ENCODE measurements at regions not wholly inside any gene's neighbourhood (a gene's known extent, or its start where the extent isn't known, plus 50 kb on each side); places are given as distances from the start of the nearest gene placed in this dataset.
"Not testable (repeated sequence)": the region's sequence is repeated elsewhere in the genome, so short reads cannot be mapped to it uniquely, and the experiment has no call there.

DNA sequence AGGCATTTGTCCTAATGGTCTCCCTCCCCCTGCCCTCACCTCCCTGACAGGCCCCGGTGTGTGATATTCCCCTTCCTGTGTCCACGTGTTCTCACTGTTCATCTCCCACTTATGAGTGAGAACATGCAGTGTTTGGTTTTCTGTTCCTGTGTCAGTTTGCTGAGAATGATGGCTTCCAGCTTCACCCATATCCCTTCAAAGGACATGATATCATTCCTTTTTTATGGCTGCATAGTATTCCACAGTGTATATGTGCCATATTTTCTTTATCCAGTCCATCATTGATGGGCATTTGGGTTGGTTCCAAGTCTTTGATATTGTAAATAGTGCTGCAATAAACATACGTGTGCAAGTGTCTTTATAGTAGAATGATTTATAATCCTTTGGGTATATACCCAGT lies 187.0 kb downstream of the CSNK1G3 start:
- WGBS (ENCODE audit: insufficient coverage), result no CpG with 5 or more reads among the region's 3 CpGs
- DNase-seq; H3K36me3 ChIP-seq (ENCODE audit: control insufficient read depth in 4 of 4, insufficient read depth in 4 of 4, low read length in 3 of 4); H3K4me1 ChIP-seq (ENCODE audit: control extremely low read depth in 1 of 4, control insufficient read depth in 4 of 4, insufficient read depth in 4 of 4, low read length in 3 of 4); H3K27ac ChIP-seq (ENCODE audit: insufficient read depth in 1 of 2, low read depth in 1 of 2, low read length in 2 of 2, poor library complexity in 1 of 2, severe bottlenecking in 2 of 2); H3K9me3 ChIP-seq (ENCODE audit: control extremely low read depth in 1 of 5, control insufficient read depth in 4 of 5, insufficient read depth in 2 of 5, low read depth in 1 of 5, low read length in 4 of 5); H3K4me3 ChIP-seq (ENCODE audit: control insufficient read depth in 1 of 7, extremely low read depth in 1 of 7, insufficient read depth in 4 of 7, low read depth in 2 of 7, low read length in 6 of 7); POLR2A ChIA-PET; H3K27me3 ChIP-seq (replicated peaks in 2 of 5; ENCODE audit: control insufficient read depth in 4 of 5, insufficient read depth in 5 of 5, low read length in 4 of 5); CTCF ChIA-PET: not testable (repeated sequence)

DNA sequence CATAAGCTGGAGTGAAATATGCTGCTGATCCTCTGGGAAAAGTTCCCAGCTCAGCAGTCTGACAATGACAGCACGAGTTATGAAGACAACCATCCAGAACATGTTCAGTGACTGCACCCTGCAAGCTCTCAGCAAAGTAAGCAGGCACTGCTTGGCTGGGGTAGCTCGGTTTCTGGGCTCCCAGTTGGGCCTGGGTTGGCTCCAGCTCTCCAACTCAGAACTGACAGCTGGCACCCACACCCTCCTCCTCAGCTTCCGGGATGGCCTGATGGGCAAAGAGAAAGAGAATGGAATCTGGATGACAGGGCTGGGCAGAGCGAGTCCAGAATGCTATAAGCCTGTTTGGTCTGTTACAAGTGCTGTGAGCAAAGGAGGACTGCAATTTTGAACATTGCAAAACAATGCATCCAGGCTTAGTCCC lies 185.0 kb downstream of the CSNK1G3 start:
- H3K4me3 ChIP-seq (ENCODE audit: control insufficient read depth in 1 of 7, extremely low read depth in 1 of 7, insufficient read depth in 4 of 7, low read depth in 2 of 7, low read length in 6 of 7), result no peak overlapping the region
- CTCF ChIA-PET, result no interaction called here
- no peaks in the 10 kb centered on the region for H3K27me3 ChIP-seq (replicated peaks in 2 of 5; ENCODE audit: control insufficient read depth in 4 of 5, insufficient read depth in 5 of 5, low read length in 4 of 5)
- no peaks in the 10 kb centered on the region for H3K9me3 ChIP-seq (ENCODE audit: control extremely low read depth in 1 of 5, control insufficient read depth in 4 of 5, insufficient read depth in 2 of 5, low read depth in 1 of 5, low read length in 4 of 5)
- no peaks in the 10 kb centered on the region for H3K36me3 ChIP-seq (ENCODE audit: control insufficient read depth in 4 of 4, insufficient read depth in 4 of 4, low read length in 3 of 4)
- H3K4me1 ChIP-seq (ENCODE audit: control extremely low read depth in 1 of 4, control insufficient read depth in 4 of 4, insufficient read depth in 4 of 4, low read length in 3 of 4), result no peaks in the 10 kb centered on the region
- H3K27ac ChIP-seq (ENCODE audit: insufficient read depth in 1 of 2, low read depth in 1 of 2, low read length in 2 of 2, poor library complexity in 1 of 2, severe bottlenecking in 2 of 2), result no peak overlapping the region
- POLR2A ChIA-PET, result no interaction called here
- 95% methylated on average over 3 of the region's 4 CpGs for WGBS (ENCODE audit: insufficient coverage)
- no peak for DNase-seq

DNA sequence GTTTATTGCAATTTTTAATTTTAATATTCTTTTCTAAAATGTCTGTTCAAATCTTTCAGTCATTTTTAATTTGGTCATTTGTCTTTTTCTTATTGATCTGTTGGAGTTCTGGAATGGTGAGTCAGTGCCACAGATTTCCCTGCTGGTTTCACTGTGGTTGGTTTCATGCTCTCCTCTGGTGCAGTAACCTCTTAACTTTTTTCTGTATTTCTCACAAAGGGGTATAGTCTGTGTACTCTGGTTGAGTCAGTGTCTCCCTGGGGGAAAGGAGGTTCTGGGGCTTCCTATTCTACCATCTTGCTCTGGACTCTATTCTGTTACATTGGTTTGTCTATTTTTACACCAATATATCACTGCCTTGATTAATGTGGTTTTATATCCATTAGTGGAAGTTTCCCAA lies 178.8 kb downstream of the CSNK1G3 start:
- no peak for DNase-seq
- ChIA-PET POLR2A (no interaction called here), CTCF (no interaction called here)

DNA sequence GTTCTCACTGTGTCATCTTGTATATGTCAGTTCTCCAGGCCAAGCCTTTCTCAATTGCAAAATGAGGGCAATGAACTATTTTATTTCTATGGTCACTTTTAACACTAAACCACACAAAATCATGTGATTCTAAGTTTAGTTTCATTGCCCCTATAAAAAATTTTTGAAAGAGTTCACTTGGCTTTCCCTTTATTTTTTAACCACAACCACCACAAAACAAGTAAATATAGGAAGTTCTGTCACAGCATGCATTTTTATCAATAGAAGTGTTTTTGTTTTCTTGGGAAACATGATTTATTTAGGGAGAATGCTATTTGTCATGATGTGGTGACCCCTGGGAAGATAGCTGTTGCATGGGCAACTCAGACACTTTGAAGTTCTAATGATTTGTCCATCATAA lies 169.1 kb downstream of the CSNK1G3 start:
- Histone ChIP-seq H3K4me3 (ENCODE audit: control insufficient read depth in 1 of 7, extremely low read depth in 1 of 7, insufficient read depth in 4 of 7, low read depth in 2 of 7, low read length in 6 of 7) (no peak overlapping the region), H3K4me1 (ENCODE audit: control extremely low read depth in 1 of 4, control insufficient read depth in 4 of 4, insufficient read depth in 4 of 4, low read length in 3 of 4) (no peaks in the 10 kb centered on the region), H3K36me3 (ENCODE audit: control insufficient read depth in 4 of 4, insufficient read depth in 4 of 4, low read length in 3 of 4) (no peaks in the 10 kb centered on the region), H3K27ac (ENCODE audit: insufficient read depth in 1 of 2, low read depth in 1 of 2, low read length in 2 of 2, poor library complexity in 1 of 2, severe bottlenecking in 2 of 2) (no peak overlapping the region), H3K9me3 (ENCODE audit: control extremely low read depth in 1 of 5, control insufficient read depth in 4 of 5, insufficient read depth in 2 of 5, low read depth in 1 of 5, low read length in 4 of 5) (peaks cover 0 to 15% (median 5%) of the 10 kb centered on the region in 5 experiments), H3K27me3 (replicated peaks in 2 of 5; ENCODE audit: control insufficient read depth in 4 of 5, insufficient read depth in 5 of 5, low read length in 4 of 5) (no peaks in the 10 kb centered on the region)
- ChIA-PET CTCF (no interaction called here), POLR2A (no interaction called here)
- DNase-seq, result no peak

More for the DNA sequence above, 178.8 kb downstream of the CSNK1G3 start:
- Histone ChIP-seq H3K27ac (ENCODE audit: insufficient read depth in 1 of 2, low read depth in 1 of 2, low read length in 2 of 2, poor library complexity in 1 of 2, severe bottlenecking in 2 of 2) (no peak overlapping the region), H3K9me3 (ENCODE audit: control extremely low read depth in 1 of 5, control insufficient read depth in 4 of 5, insufficient read depth in 2 of 5, low read depth in 1 of 5, low read length in 4 of 5) (peaks cover 0 to 5% (median 0%) of the 10 kb centered on the region in 5 experiments), H3K36me3 (ENCODE audit: control insufficient read depth in 4 of 4, insufficient read depth in 4 of 4, low read length in 3 of 4) (no peaks in the 10 kb centered on the region), H3K27me3 (replicated peaks in 2 of 5; ENCODE audit: control insufficient read depth in 4 of 5, insufficient read depth in 5 of 5, low read length in 4 of 5) (no peaks in the 10 kb centered on the region), H3K4me1 (ENCODE audit: control extremely low read depth in 1 of 4, control insufficient read depth in 4 of 4, insufficient read depth in 4 of 4, low read length in 3 of 4) (no peaks in the 10 kb centered on the region), H3K4me3 (ENCODE audit: control insufficient read depth in 1 of 7, extremely low read depth in 1 of 7, insufficient read depth in 4 of 7, low read depth in 2 of 7, low read length in 6 of 7) (no peak overlapping the region)

DNA sequence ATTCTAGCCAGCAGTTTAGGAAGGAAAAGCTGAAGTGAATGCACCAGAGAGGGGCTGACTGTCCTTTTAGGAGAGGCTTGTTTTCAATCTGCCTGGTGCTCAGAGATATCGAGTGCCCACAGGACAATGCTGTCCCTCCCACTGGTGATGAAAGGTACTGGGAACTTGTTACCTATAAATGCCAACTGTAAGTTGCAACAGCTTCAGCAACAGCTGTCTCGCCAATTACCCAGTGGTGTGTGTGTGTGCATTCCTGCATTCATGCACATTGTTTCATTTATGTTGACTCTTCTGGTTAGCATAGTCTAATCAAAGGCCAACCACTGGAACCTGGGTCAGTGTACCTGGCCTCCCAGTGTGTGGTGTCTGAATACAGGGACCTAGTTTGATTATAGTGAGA lies 161.1 kb downstream of the CSNK1G3 start:
- H3K27me3 ChIP-seq (replicated peaks in 2 of 5; ENCODE audit: control insufficient read depth in 4 of 5, insufficient read depth in 5 of 5, low read length in 4 of 5), result no peaks in the 10 kb centered on the region
- DNase-seq, result no peak
- no peak overlapping the region for H3K4me3 ChIP-seq (ENCODE audit: control insufficient read depth in 1 of 7, extremely low read depth in 1 of 7, insufficient read depth in 4 of 7, low read depth in 2 of 7, low read length in 6 of 7)
- no peaks in the 10 kb centered on the region for H3K4me1 ChIP-seq (ENCODE audit: control extremely low read depth in 1 of 4, control insufficient read depth in 4 of 4, insufficient read depth in 4 of 4, low read length in 3 of 4)
- ChIA-PET POLR2A (no interaction called here), CTCF (interaction anchor here (1.4 kb wide), 1 partner anchor 10 kb away, joined by 5 read pairs; no protein-coding TSS in a partner anchor)
- 86% methylated on average over 2 of the region's 2 CpGs for WGBS (ENCODE audit: insufficient coverage)
- H3K27ac ChIP-seq (ENCODE audit: insufficient read depth in 1 of 2, low read depth in 1 of 2, low read length in 2 of 2, poor library complexity in 1 of 2, severe bottlenecking in 2 of 2), result no peak overlapping the region
- H3K36me3 ChIP-seq (ENCODE audit: control insufficient read depth in 4 of 4, insufficient read depth in 4 of 4, low read length in 3 of 4), result no peaks in the 10 kb centered on the region
- no peaks in the 10 kb centered on the region for H3K9me3 ChIP-seq (ENCODE audit: control extremely low read depth in 1 of 5, control insufficient read depth in 4 of 5, insufficient read depth in 2 of 5, low read depth in 1 of 5, low read length in 4 of 5)

DNA sequence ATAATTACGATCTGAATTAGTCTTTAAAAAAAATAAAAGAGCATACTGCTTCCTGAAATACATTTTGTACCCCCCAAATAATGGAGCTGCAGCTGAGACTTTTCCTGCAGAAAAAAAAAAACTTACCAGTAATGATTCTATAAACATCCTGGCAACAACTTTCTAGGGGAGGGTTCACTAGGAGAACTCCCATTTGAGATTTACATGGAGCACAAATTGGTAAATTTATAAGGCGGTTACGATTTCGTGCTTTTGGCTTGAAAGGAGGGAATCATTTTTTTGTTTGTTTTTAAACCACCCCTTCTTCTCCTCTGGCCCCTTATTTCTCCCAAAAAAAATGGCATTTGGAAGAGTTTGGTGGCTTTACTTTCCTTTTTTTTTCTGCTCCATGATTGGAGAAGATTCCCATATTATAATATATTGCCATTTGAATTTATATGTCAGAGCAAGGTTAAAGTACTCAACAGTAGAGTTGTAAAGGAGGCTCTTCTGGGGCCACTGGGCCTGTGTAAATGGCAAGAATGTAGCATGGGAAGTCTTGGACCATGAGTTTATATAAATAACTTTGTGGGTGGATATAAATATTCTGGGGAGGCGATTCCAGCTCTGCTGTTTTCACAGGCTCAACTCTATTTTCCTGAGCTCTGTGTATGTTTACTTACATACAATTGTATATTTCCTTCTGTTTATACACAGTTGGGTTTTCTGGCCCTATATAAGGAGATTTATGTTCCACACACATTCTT lies 159.9 kb downstream of the CSNK1G3 start:
- CTCF ChIA-PET, result interaction anchor here (0.6 to 1.4 kb wide), 3 partner anchors 9 to 209 kb away, joined by 3 to 5 read pairs (median 3); no protein-coding TSS in a partner anchor
- Histone ChIP-seq H3K27me3 (replicated peaks in 2 of 5; ENCODE audit: control insufficient read depth in 4 of 5, insufficient read depth in 5 of 5, low read length in 4 of 5) (no peaks in the 10 kb centered on the region), H3K4me1 (ENCODE audit: control extremely low read depth in 1 of 4, control insufficient read depth in 4 of 4, insufficient read depth in 4 of 4, low read length in 3 of 4) (no peaks in the 10 kb centered on the region), H3K4me3 (ENCODE audit: control insufficient read depth in 1 of 7, extremely low read depth in 1 of 7, insufficient read depth in 4 of 7, low read depth in 2 of 7, low read length in 6 of 7) (no peak overlapping the region), H3K36me3 (ENCODE audit: control insufficient read depth in 4 of 4, insufficient read depth in 4 of 4, low read length in 3 of 4) (no peaks in the 10 kb centered on the region), H3K9me3 (ENCODE audit: control extremely low read depth in 1 of 5, control insufficient read depth in 4 of 5, insufficient read depth in 2 of 5, low read depth in 1 of 5, low read length in 4 of 5) (no peaks in the 10 kb centered on the region), H3K27ac (ENCODE audit: insufficient read depth in 1 of 2, low read depth in 1 of 2, low read length in 2 of 2, poor library complexity in 1 of 2, severe bottlenecking in 2 of 2) (no peak overlapping the region)
- POLR2A ChIA-PET, result no interaction called here
- 100% methylated on average over 3 of the region's 5 CpGs for WGBS (ENCODE audit: insufficient coverage)
- DNase-seq, result no peak

DNA sequence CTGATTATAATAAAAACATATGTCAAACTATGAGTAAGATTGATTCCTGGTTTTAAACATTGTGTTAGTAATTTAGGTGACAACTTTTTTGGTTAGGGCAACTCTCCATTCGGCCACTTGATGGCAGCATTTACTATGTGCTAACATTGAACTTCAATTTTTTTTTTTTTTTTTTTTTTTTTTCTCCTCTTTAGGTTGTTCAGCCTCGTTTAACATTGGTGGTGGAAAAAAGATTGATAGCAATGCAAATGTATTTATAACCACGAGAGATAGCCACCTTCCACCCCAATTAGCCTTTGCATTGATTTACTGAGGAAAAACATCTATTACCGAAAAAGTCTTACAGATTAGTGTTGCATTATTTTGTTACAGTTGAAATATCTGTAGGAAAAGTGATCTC lies 159.1 kb downstream of the CSNK1G3 start:
- ChIA-PET CTCF (interaction anchor here (0.6 to 0.9 kb wide), 3 partner anchors 8 to 210 kb away, joined by 3 read pairs; no protein-coding TSS in a partner anchor), POLR2A (no interaction called here)
- no peaks in the 10 kb centered on the region for H3K27me3 ChIP-seq (replicated peaks in 2 of 5; ENCODE audit: control insufficient read depth in 4 of 5, insufficient read depth in 5 of 5, low read length in 4 of 5)
- no peak overlapping the region for H3K4me3 ChIP-seq (ENCODE audit: control insufficient read depth in 1 of 7, extremely low read depth in 1 of 7, insufficient read depth in 4 of 7, low read depth in 2 of 7, low read length in 6 of 7)
- no peaks in the 10 kb centered on the region for H3K36me3 ChIP-seq (ENCODE audit: control insufficient read depth in 4 of 4, insufficient read depth in 4 of 4, low read length in 3 of 4)
- H3K9me3 ChIP-seq (ENCODE audit: control extremely low read depth in 1 of 5, control insufficient read depth in 4 of 5, insufficient read depth in 2 of 5, low read depth in 1 of 5, low read length in 4 of 5), result peaks cover 0 to under 1% (median 0%) of the 10 kb centered on the region in 5 experiments
- H3K4me1 ChIP-seq (ENCODE audit: control extremely low read depth in 1 of 4, control insufficient read depth in 4 of 4, insufficient read depth in 4 of 4, low read length in 3 of 4), result no peaks in the 10 kb centered on the region
- no peak overlapping the region for H3K27ac ChIP-seq (ENCODE audit: insufficient read depth in 1 of 2, low read depth in 1 of 2, low read length in 2 of 2, poor library complexity in 1 of 2, severe bottlenecking in 2 of 2)
- DNase-seq, result peak; percentile 46 to 76 (median 59)
- no CpG with 5 or more reads among the region's 4 CpGs for WGBS (ENCODE audit: insufficient coverage)

All from common myeloid progenitor, CD34-positive (primary cell).